Neuronal stem cell (in vitro differentiated cells): ENCODE measurements at regions not wholly inside any gene's neighbourhood (a gene's known extent, or its start where the extent isn't known, plus 50 kb on each side); places are given as distances from the start of the nearest gene placed in this dataset.

Source experiments
- DNase-seq: peaks from one replicate; pipeline ENCODE4 v3.0.0-alpha.2; 2013; ENCODE audit warnings: low spot score
- H2AFZ ChIP-seq: one replicate; pipeline ENCODE4 v1.6.1; 2013; ENCODE audit warnings: mild to moderate bottlenecking, low read length, inconsistent platforms
- H2AK5ac ChIP-seq: 2 replicates; pipeline ENCODE4 v1.6.1; 2013; ENCODE audit warnings: low read depth, mild to moderate bottlenecking, inconsistent platforms, low read length, moderate library complexity, mixed read lengths
- H2BK120ac ChIP-seq: 2 replicates; pipeline ENCODE4 v1.6.1; 2013; ENCODE audit warnings: low read depth, mild to moderate bottlenecking, inconsistent platforms, low read length, moderate library complexity, mixed read lengths
- H2BK12ac ChIP-seq: one replicate; pipeline ENCODE4 v1.6.1; 2013; ENCODE audit warnings: low read length, inconsistent platforms
- H2BK15ac ChIP-seq: 2 replicates; pipeline ENCODE4 v1.6.1; 2013; ENCODE audit warnings: mild to moderate bottlenecking, low read length, inconsistent platforms, mixed read lengths
- H2BK5ac ChIP-seq: one replicate; pipeline ENCODE4 v1.6.1; 2013; ENCODE audit warnings: inconsistent platforms, mild to moderate bottlenecking, low read length, moderate library complexity
- H3K14ac ChIP-seq: one replicate; pipeline ENCODE4 v1.6.1; 2013; ENCODE audit warnings: low read length, inconsistent platforms
- H3K18ac ChIP-seq: 2 replicates; pipeline ENCODE4 v1.6.1; 2013; ENCODE audit warnings: low read length, inconsistent platforms
- H3K23ac ChIP-seq: 2 replicates; pipeline ENCODE4 v1.6.1; 2013; ENCODE audit warnings: low read depth, mild to moderate bottlenecking, mixed read lengths, low read length, inconsistent platforms; ENCODE audit not compliant: poor library complexity
- H3K27ac ChIP-seq: replicated peaks from 3 replicates; pipeline ENCODE4 v1.5.1; 2013; ENCODE audit warnings: low read length, inconsistent platforms
- H3K27me3 ChIP-seq, 3 experiments: 2 replicates each; pipeline ENCODE4 v1.6.1; 2013; ENCODE audit warnings: low read length in 3 of 3, mild to moderate bottlenecking in 2 of 3, inconsistent platforms in 1 of 3, low read depth in 1 of 3, mixed read lengths in 1 of 3, moderate library complexity in 1 of 3; ENCODE audit not compliant: control insufficient read depth in 3 of 3, insufficient read depth in 3 of 3
- H3K36me3 ChIP-seq, 2 donors: replicated peaks in 1 of 2; 2 replicates each; pipeline ENCODE4 v1.6.1; 2013; ENCODE audit warnings: low read length in 2 of 2; ENCODE audit not compliant: control insufficient read depth in 2 of 2, insufficient read depth in 2 of 2
- H3K4ac ChIP-seq: 2 replicates; pipeline ENCODE4 v1.6.1; 2013; ENCODE audit warnings: inconsistent platforms, mild to moderate bottlenecking, low read length, moderate library complexity
- H3K4me1 ChIP-seq, 2 donors: 1 replicate in 1 of 2; 2 replicates in 1 of 2; pipeline ENCODE4 v1.6.1; 2013; ENCODE audit warnings: low read length in 2 of 2, low read depth in 1 of 2; ENCODE audit not compliant: control insufficient read depth in 2 of 2, insufficient read depth in 1 of 2
- H3K4me2 ChIP-seq: one replicate; pipeline ENCODE4 v1.6.1; 2013; ENCODE audit warnings: mild to moderate bottlenecking, low read length, inconsistent platforms; ENCODE audit not compliant: insufficient read depth, poor library complexity, severe bottlenecking
- H3K4me3 ChIP-seq, 2 donors: 2 replicates each; pipeline ENCODE4 v1.5.1; 2013; ENCODE audit warnings: low read length in 2 of 2, mild to moderate bottlenecking in 2 of 2, inconsistent platforms in 1 of 2, moderate library complexity in 1 of 2
- H3K79me1 ChIP-seq: one replicate; pipeline ENCODE4 v1.6.1; 2013; ENCODE audit warnings: low read depth, mild to moderate bottlenecking, inconsistent platforms, low read length, moderate library complexity
- H3K9ac ChIP-seq: one replicate; pipeline ENCODE4 v1.6.1; 2013; ENCODE audit warnings: mild to moderate bottlenecking, low read depth, low read length, inconsistent platforms; ENCODE audit not compliant: poor library complexity
- H3K9me3 ChIP-seq, 2 donors: replicated peaks in 1 of 2; 2 replicates each; pipeline versions ENCODE3 to v1.6.1; 2013; ENCODE audit warnings: low read length in 2 of 2, mild to moderate bottlenecking in 2 of 2, inconsistent platforms in 1 of 2, low read depth in 1 of 2, mixed read lengths in 1 of 2, moderate library complexity in 1 of 2; ENCODE audit not compliant: control insufficient read depth in 2 of 2, insufficient read depth in 1 of 2
- H4K8ac ChIP-seq: one replicate; pipeline ENCODE4 v1.6.1; 2013; ENCODE audit warnings: low read depth, mild to moderate bottlenecking, inconsistent platforms, low read length, moderate library complexity
- H4K91ac ChIP-seq: one replicate; pipeline ENCODE4 v1.6.1; 2013; ENCODE audit warnings: low read length, low read depth, mild to moderate bottlenecking, inconsistent platforms; ENCODE audit not compliant: poor library complexity
- WGBS, 2 donors: extraction: QIAGEN DNeasy Blood & Tissue Kit; methylation state at CpG; one replicate each; pipeline ENCODE4 v1.1.7; 2013; ENCODE audit warnings: missing lambda C conversion rate in 2 of 2, mixed read lengths in 1 of 2; ENCODE audit not compliant: insufficient read length in 2 of 2, insufficient replicate concordance in 1 of 2; ENCODE audit errors: extremely low coverage in 2 of 2; 5-methylcytosine and 5-hydroxymethylcytosine counted together

- H3K27ac ChIP-seq, result no peak overlapping the region
- H3K4me2 ChIP-seq, result no peak overlapping the region
- H3K4me1 ChIP-seq, result no peaks in the 10 kb centered on the region
- H3K4ac ChIP-seq, result no peak overlapping the region
- no peak overlapping the region for H4K91ac ChIP-seq
- no peak overlapping the region for H3K18ac ChIP-seq
- H2BK12ac ChIP-seq, result no peak overlapping the region
- no peak overlapping the region for H3K9ac ChIP-seq
- DNase-seq, result no peak
- no peak overlapping the region for H3K23ac ChIP-seq
- H3K9me3 ChIP-seq, result no peaks in the 10 kb centered on the region
- no peak overlapping the region for H4K8ac ChIP-seq
- no peaks in the 10 kb centered on the region for H3K36me3 ChIP-seq
- no peak overlapping the region for H2BK15ac ChIP-seq
- H2BK120ac ChIP-seq, result no peak overlapping the region
- H2BK5ac ChIP-seq, result no peak overlapping the region
- no peak overlapping the region for H3K14ac ChIP-seq
- no peaks in the 10 kb centered on the region for H3K27me3 ChIP-seq
- no peak overlapping the region for H2AK5ac ChIP-seq
- no peak overlapping the region for H3K4me3 ChIP-seq
- H3K79me1 ChIP-seq, result no peaks in the 10 kb centered on the region
- WGBS, 2 donors, result no CpG with 5 or more reads among the region's 1 CpG
- no peak overlapping the region for H2AFZ ChIP-seq
Observed at GRCh38 chr5:60163762-60164161, 270.2 kb upstream of the PDE4D start.

GRCh38 chr5:60162441-60162840 is 268.9 kb upstream of the PDE4D start:
- H2AK5ac ChIP-seq, result no peak overlapping the region
- WGBS, 2 donors, result no CpG with 5 or more reads among the region's 1 CpG
- H3K18ac ChIP-seq, result no peak overlapping the region
- H4K8ac ChIP-seq, result no peak overlapping the region
- H3K4ac ChIP-seq, result no peak overlapping the region
- H3K9ac ChIP-seq, result no peak overlapping the region
- DNase-seq, result no peak
- H3K36me3 ChIP-seq, result no peaks in the 10 kb centered on the region
- no peak overlapping the region for H2BK5ac ChIP-seq
- no peak overlapping the region for H2AFZ ChIP-seq
- H3K4me1 ChIP-seq, result no peaks in the 10 kb centered on the region
- no peaks in the 10 kb centered on the region for H3K9me3 ChIP-seq
- H3K4me2 ChIP-seq, result no peak overlapping the region
- H3K27ac ChIP-seq, result no peak overlapping the region
- no peaks in the 10 kb centered on the region for H3K27me3 ChIP-seq
- H3K79me1 ChIP-seq, result no peaks in the 10 kb centered on the region
- H2BK15ac ChIP-seq, result no peak overlapping the region
- no peak overlapping the region for H3K23ac ChIP-seq
- no peak overlapping the region for H4K91ac ChIP-seq
- no peak overlapping the region for H3K4me3 ChIP-seq
- no peak overlapping the region for H3K14ac ChIP-seq
- H2BK120ac ChIP-seq, result no peak overlapping the region
- H2BK12ac ChIP-seq, result no peak overlapping the region

GRCh38 chr5:60161340-60161934 is 267.9 kb upstream of the PDE4D start:
- no peak overlapping the region for H3K4me2 ChIP-seq
- H2BK15ac ChIP-seq, result no peak overlapping the region
- no peak overlapping the region for H3K14ac ChIP-seq
- DNase-seq, result no peak
- no peak overlapping the region for H4K8ac ChIP-seq
- no CpG with 5 or more reads among the region's 3 CpGs for WGBS, 2 donors
- no peak overlapping the region for H3K18ac ChIP-seq
- no peaks in the 10 kb centered on the region for H3K79me1 ChIP-seq
- H2BK12ac ChIP-seq, result no peak overlapping the region
- no peak overlapping the region for H2AFZ ChIP-seq
- no peak overlapping the region for H3K4ac ChIP-seq
- H3K36me3 ChIP-seq, result no peaks in the 10 kb centered on the region
- no peak overlapping the region for H3K27ac ChIP-seq
- H3K9ac ChIP-seq, result no peak overlapping the region
- H3K23ac ChIP-seq, result no peak overlapping the region
- H2AK5ac ChIP-seq, result no peak overlapping the region
- no peaks in the 10 kb centered on the region for H3K9me3 ChIP-seq
- H2BK120ac ChIP-seq, result no peak overlapping the region
- H3K27me3 ChIP-seq, result no peaks in the 10 kb centered on the region
- H2BK5ac ChIP-seq, result no peak overlapping the region
- H3K4me1 ChIP-seq, result no peaks in the 10 kb centered on the region
- H4K91ac ChIP-seq, result no peak overlapping the region
- no peak overlapping the region for H3K4me3 ChIP-seq

GRCh38 chr5:60149081-60149480 is 255.6 kb upstream of the PDE4D start:
- Histone ChIP-seq H4K91ac (no peak overlapping the region), H2BK5ac (no peak overlapping the region), H3K4ac (no peak overlapping the region), H3K9me3 (no peaks in the 10 kb centered on the region), H3K36me3 (no peaks in the 10 kb centered on the region), H3K18ac (no peak overlapping the region), H2BK120ac (no peak overlapping the region), H3K4me2 (no peak overlapping the region), H3K79me1 (no peaks in the 10 kb centered on the region), H3K27me3 (no peaks in the 10 kb centered on the region), H2AK5ac (no peak overlapping the region), H2BK15ac (no peak overlapping the region), H3K27ac (no peak overlapping the region), H3K4me3 (no peak overlapping the region), H2BK12ac (no peak overlapping the region), H3K14ac (no peak overlapping the region), H2AFZ (no peak overlapping the region), H3K9ac (no peak overlapping the region), H3K23ac (no peak overlapping the region), H4K8ac (no peak overlapping the region), H3K4me1 (peaks cover 0 to 4% of the 10 kb centered on the region in 2 donors)
- no peak for DNase-seq
- WGBS, 2 donors, result no CpG with 5 or more reads among the region's 3 CpGs
